K562 (cell line): ENCODE measurements at regions not wholly inside any gene's neighbourhood (a gene's known extent, or its start where the extent isn't known, plus 50 kb on each side); places are given as distances from the start of the nearest gene placed in this dataset.

Experiments used
- BRD9 ChIP-seq: fragments of 450-650 bp; IDR thresholded peaks from 2 replicates; pipeline ENCODE4 v1.6.1; 2018; ENCODE audit warnings: low read depth; ENCODE audit not compliant: partially characterized antibody
- GTF3C2 ChIP-seq: IDR thresholded peaks from 3 replicates; pipeline ENCODE4 v1.6.1; 2011; ENCODE audit warnings: borderline replicate concordance, mild to moderate bottlenecking, moderate library complexity; ENCODE audit not compliant: insufficient read length; ENCODE audit errors: extremely low read depth
- RERE ChIP-seq: sonication (generic); formaldehyde crosslinking; IDR thresholded peaks from 2 replicates; pipeline ENCODE4 v1.8.0; 2023; ENCODE audit warnings: missing genetic modification reagents, mild to moderate bottlenecking, borderline replicate concordance
- SIN3B ChIP-seq: fragments of 450-650 bp; IDR thresholded peaks from 2 replicates; pipeline ENCODE4 v1.6.1; 2017; ENCODE audit warnings: low read depth, mild to moderate bottlenecking, moderate library complexity
- TAF9B ChIP-seq: fragments of 450-650 bp; IDR thresholded peaks from 2 replicates; pipeline ENCODE4 v1.6.1; 2018; ENCODE audit warnings: mild to moderate bottlenecking; ENCODE audit not compliant: partially characterized antibody
- ZNF561 ChIP-seq: fragments of 450-650 bp; formaldehyde crosslinking; conservative IDR thresholded peaks from 2 replicates; pipeline ENCODE4 v1.4.0; 2020; ENCODE audit warnings: mild to moderate bottlenecking, moderate library complexity

- TF ChIP-seq BRD9 (no peak), TAF9B (no peak), RERE (CRISPR knock-in tag) (no peak), SIN3B (no peak), ZNF561 (CRISPR knock-in tag) (no peak), GTF3C2 (no peak)
Observed at GRCh38 chr7:80070391-80070790, 64.2 kb upstream of the GNAI1 start (continued).
